Sigmoid colon (tissue), 4 donors: ENCODE measurements at regions not wholly inside any gene's neighbourhood (a gene's known extent, or its start where the extent isn't known, plus 50 kb on each side); places are given as distances from the start of the nearest gene placed in this dataset.

Experiments
- CTCF ChIP-seq, 4 experiments: fragments of 450-650 bp in 3 of 4; fragments of 200-600 bp in 1 of 4; IDR thresholded peaks; one replicate each; pipeline ENCODE4 v1.5.1; 2016 to 2019; ENCODE audit warnings: antibody characterized with exemption in 4 of 4, mild to moderate bottlenecking in 3 of 4, moderate library complexity in 2 of 4
- POLR2A ChIP-seq, 2 donors: fragments of 450-650 bp; IDR thresholded peaks; one replicate each; pipeline ENCODE4 v1.6.1; 2016; ENCODE audit warnings: antibody characterized with exemption in 2 of 2, mild to moderate bottlenecking in 2 of 2, moderate library complexity in 2 of 2
- POLR2AphosphoS5 ChIP-seq, 4 donors: sonication (generic); formaldehyde crosslinking; IDR thresholded peaks; one replicate each; pipeline ENCODE4 v1.6.1; 2017; ENCODE audit warnings: antibody characterized with exemption in 4 of 4

- TF ChIP-seq CTCF (IDR thresholded peaks at IDR 0.05) (no peak), POLR2A (IDR thresholded peaks at IDR 0.05) (no peak), POLR2AphosphoS5 (IDR thresholded peaks at IDR 0.05) (no peak)
These were observed 92.2 kb upstream of the ZNF536 start for GRCh38 chr19:30280018-30280417.
